ENCODE measurements at regions not wholly inside any gene's neighbourhood (a gene's known extent, or its start where the extent isn't known, plus 50 kb on each side); places are given as distances from the start of the nearest gene placed in this dataset.

DNA sequence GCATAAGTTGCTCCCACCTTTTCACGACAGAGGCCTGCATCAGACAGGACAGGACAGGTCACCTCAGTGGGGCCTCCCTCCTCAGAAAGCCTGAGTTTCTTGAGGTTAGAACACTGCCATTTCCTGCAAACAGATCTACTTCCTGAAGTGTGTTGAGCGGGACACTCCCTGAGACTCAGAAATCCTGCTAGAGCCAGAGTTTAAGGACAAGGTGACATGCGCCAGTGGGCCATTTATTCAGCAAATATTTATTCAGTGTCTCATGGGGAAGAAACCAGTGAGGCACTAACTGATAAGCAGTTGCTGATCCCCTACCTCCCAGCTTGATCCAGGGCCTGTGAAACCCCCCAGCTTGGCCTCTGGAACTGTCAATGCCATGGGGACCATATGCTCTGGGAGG lies 454.6 kb downstream of the SOX6 start:
- no peak for TF ChIP-seq POLR2A (IDR thresholded peaks at IDR 0.05)
- TF ChIP-seq, protein P1, sequence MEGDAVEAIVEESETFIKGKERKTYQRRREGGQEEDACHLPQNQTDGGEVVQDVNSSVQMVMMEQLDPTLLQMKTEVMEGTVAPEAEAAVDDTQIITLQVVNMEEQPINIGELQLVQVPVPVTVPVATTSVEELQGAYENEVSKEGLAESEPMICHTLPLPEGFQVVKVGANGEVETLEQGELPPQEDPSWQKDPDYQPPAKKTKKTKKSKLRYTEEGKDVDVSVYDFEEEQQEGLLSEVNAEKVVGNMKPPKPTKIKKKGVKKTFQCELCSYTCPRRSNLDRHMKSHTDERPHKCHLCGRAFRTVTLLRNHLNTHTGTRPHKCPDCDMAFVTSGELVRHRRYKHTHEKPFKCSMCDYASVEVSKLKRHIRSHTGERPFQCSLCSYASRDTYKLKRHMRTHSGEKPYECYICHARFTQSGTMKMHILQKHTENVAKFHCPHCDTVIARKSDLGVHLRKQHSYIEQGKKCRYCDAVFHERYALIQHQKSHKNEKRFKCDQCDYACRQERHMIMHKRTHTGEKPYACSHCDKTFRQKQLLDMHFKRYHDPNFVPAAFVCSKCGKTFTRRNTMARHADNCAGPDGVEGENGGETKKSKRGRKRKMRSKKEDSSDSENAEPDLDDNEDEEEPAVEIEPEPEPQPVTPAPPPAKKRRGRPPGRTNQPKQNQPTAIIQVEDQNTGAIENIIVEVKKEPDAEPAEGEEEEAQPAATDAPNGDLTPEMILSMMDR (IDR thresholded peaks at IDR 0.05) = no peak

Data from uterus (tissue), 2 donors.